ENCODE measurements at regions not wholly inside any gene's neighbourhood (a gene's known extent, or its start where the extent isn't known, plus 50 kb on each side); places are given as distances from the start of the nearest gene placed in this dataset.

DNA sequence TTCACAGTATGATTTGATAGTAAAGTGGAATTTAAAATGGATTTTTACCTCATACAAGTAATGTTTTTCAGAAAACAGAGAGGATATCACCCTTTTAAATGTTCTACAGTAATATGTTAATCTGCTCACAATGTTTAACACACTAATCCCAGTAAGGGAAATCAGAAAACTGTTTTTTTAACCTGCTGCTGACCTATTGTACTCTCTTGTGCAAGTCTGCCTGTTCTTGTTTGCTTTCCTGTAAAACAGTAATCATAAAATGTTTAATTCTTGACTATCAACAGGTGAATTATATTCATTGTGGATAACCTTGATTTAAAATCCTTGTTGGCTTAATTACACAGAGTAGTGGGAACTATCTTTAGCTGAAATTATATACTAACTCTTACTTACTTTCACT lies 126.4 kb downstream of the GNAT3 start:
- TF ChIP-seq, protein P1, sequence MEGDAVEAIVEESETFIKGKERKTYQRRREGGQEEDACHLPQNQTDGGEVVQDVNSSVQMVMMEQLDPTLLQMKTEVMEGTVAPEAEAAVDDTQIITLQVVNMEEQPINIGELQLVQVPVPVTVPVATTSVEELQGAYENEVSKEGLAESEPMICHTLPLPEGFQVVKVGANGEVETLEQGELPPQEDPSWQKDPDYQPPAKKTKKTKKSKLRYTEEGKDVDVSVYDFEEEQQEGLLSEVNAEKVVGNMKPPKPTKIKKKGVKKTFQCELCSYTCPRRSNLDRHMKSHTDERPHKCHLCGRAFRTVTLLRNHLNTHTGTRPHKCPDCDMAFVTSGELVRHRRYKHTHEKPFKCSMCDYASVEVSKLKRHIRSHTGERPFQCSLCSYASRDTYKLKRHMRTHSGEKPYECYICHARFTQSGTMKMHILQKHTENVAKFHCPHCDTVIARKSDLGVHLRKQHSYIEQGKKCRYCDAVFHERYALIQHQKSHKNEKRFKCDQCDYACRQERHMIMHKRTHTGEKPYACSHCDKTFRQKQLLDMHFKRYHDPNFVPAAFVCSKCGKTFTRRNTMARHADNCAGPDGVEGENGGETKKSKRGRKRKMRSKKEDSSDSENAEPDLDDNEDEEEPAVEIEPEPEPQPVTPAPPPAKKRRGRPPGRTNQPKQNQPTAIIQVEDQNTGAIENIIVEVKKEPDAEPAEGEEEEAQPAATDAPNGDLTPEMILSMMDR (conservative IDR thresholded peaks at IDR 0.05): no peak
- no peak for TF ChIP-seq EZH2 (IDR thresholded peaks at IDR 0.05; ENCODE audit: low read depth)

Data from PC-9 (cell line).